HG02885 (cell line): ENCODE measurements at regions not wholly inside any gene's neighbourhood (a gene's known extent, or its start where the extent isn't known, plus 50 kb on each side); places are given as distances from the start of the nearest gene placed in this dataset.

Experiments
- ATAC-seq: cut with Tn5 transposase; IDR thresholded peaks from one replicate; pipeline ENCODE4 v1.9.1; 2021; ENCODE audit warnings: mild to moderate bottlenecking; ENCODE audit not compliant: unreplicated experiment, poor library complexity

DNA sequence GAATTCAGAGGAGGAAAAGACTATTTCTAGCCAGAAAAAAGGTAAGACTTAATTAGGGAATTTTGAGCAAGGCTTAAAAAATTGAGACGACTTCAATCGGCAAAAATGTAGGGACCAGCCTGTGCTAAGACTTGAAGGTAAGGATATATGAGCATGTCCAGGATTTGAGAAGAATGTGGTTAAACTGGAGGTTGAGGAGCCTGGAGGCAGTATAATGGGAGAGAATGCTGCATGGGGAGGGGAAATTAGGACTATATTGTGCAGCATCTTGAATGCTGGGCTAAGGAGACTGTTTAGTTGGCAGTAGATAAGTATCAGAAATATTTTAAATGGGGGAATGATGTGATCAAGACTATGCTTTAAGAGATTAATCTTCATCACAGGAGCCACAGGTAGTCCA, 53.1 kb upstream of the PCGF5 start:
- no peak for ATAC-seq

DNA sequence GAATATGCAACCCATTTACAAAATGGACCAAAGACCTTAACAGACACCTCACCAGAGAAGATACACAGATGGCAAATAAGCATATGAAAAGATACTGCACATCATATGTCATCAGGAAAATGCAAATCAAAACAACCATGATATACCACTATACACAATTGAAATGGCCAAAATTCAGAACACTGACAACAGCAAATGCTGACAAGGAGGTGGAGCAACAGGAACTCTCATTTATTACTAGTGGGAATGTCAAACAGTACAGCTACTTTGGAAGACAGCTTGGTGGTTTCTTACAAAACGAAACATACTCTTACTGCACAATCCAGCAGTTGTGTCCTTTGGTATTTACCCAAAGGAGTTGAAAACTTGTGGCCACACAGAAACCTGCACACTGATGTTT, 50.0 kb upstream of the PCGF5 start:
- no peak for ATAC-seq
